H4 (cell line): ENCODE measurements at regions not wholly inside any gene's neighbourhood (a gene's known extent, or its start where the extent isn't known, plus 50 kb on each side); places are given as distances from the start of the nearest gene placed in this dataset.

Experiments
- DNase-seq: peaks from one replicate; pipeline ENCODE4 v3.0.0-alpha.2; 2015; ENCODE audit warnings: low spot score

- no peak for DNase-seq
Measured at GRCh38 chr10:90458571-90458970, 399.3 kb downstream of the HTR7 start.

- no peak for DNase-seq
Measured at GRCh38 chr10:90461437-90462155, 396.2 kb downstream of the HTR7 start.

DNA sequence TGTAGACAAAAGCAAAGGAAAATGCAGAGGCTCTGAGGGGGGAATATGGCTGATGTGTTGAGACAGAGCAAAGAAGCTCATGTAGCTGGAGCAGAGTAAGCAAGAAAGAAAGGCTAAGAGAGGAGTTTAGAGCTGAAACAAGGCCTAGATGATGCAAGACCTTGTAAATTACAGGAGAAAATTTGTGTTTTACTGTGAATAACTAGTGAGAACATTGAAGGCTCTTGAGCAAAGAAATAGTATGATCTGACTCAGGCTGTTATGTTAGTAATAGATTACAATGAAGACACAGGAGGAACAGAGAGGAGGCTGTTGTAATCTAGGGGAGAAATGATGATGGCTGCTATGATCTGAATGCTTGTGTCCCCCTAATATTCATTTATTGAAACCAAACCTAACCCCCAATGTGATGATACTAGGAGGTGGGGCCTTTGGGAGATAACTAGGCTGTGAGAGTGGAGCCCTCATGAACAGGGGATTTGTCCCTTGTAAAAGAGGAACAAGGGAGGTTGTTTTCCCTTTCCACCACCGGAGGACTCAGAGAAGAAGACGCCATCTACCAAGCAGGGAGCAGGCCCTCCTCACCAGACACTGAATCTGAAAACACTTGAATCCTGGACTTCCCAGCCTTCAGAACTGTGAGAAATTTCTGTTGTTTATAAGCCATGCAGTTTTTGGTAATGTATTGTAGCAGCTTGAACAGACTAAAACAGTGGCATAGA is 394.9 kb downstream of the HTR7 start:
- no peak for DNase-seq

GRCh38 chr10:90464329-90464728 is 393.5 kb downstream of the HTR7 start:
- DNase-seq = no peak

DNA sequence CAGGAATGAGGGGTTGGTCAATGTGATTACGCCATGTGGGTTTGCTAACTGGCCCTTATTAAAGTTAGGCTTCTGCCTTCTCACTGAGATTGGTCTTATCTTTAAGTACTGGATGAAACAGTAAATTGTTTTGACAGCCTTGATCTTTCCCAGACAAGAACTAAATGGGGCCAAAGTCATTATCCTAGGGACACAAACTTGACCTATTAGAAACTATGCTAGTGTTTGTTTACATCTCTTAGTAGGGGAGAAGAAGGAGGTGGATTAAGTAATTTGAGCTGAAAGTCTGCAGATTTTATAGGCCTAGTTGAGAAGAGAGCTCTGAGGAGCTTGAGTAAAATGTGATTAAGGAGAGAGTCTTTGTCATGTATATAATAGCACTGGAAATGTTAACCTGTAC is 386.9 kb downstream of the HTR7 start:
- no peak for DNase-seq

DNA sequence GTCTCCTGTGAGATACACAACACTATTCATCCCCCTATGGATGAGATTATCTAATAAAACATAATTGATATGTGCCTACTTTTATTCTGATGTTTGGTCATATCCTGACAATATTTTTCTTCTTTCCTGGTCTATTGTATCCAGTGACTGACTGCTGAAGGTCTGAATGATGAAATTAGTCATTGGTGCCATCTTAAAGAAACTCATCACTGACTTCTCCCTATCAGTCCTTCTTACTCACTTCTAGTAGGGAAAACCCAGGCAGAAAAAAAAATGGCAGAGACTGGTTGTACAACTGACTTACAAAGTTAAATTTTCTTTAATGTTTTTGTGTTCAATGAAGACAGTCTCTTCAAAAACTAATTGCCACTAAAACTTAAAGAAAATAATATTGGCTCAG is 377.4 kb downstream of the HTR7 start:
- no peak for DNase-seq

DNA sequence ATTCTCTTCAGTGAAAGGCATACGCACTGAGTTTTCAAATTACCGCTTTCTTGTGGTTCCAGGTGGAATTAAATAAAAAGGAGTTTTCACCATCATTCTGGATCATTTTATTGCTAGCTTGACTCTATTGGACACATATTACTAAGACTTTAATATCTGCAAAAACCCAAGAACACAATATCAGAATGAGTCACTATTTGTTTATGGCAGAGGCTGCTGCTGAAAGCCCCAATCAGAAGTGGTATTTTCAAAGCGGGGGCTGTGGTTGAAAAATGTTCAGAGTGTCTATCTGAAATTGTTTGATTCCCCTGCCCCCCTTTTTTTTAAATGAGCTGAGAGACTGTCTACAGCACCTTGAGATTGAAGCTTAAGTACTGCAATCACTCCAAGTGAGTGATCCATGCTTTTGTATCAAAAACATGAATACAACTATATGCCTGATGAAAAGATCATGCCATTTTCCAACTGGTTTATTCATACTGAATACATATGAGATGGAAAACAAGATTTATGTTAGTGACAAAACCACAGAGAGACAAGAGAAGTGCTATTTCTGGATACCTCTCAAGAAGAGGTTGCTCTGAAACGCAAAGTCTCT is 376.4 kb downstream of the HTR7 start:
- no peak for DNase-seq

DNA sequence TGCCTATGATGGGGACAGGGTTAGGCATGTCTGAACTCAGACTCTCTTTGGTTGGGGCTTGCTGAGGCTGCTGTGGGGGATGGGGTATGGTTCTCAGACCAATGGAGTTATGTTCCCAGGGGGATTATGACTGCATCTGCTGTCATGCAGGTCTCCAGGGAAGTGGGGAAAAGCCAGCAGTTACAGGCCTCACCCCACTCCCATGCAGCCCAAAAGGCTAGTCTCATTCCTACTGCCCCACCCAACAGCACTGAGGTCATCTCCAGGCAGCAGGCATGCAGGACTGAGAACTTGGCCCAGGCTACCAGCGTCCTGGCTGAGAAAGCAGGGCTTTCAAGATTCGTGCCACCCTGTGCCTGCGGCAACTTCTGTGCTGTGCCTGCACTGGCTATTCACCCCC is 373.3 kb downstream of the HTR7 start:
- no peak for DNase-seq

DNA sequence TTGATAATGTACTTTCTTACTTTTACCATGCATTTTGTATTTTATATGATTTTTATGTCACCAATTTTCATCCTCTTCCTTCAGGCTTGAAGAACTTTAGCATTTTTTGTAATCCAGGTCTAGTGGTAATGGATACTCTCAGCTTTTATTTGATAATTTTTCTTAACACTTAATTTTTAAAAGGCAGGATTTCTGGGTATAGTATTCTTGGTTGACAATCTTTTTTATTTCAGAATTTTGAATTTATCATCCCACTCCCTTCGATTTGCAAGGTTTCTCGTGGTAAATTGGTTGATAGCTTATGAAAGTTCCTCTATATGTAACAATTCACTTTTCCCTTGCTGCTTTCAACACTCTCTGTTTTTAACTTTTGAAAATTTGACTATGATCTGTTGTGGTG is 363.7 kb downstream of the HTR7 start:
- DNase-seq = no peak

GRCh38 chr10:90504172-90504571 is 353.7 kb downstream of the HTR7 start:
- DNase-seq = no peak

- DNase-seq = no peak
Measured at GRCh38 chr10:90526721-90527120, 331.1 kb downstream of the HTR7 start.

GRCh38 chr10:90530521-90530920 is 327.3 kb downstream of the HTR7 start:
- DNase-seq = no peak

- no peak for DNase-seq
Measured at GRCh38 chr10:90557385-90557784, 300.5 kb downstream of the HTR7 start.

DNA sequence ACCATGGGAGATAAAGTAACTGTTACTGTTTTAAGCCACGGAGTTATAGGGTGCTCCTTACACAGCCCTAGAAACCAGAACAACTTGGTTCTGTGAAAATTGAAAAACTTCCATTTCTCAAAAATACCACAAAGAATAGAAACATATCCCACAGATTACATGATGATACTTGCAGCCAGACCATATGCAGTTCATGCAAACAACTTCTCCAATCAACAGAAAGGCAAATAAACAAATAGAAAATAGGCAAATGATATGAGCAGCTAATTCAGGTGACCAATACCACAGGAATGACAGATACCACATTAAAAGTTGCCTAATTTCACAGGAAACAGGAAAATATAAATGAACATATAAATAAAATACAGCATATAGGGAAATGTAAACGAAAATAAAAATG is 297.5 kb downstream of the HTR7 start:
- DNase-seq = peak; percentile 77

- DNase-seq = no peak
Measured at GRCh38 chr10:90561666-90562065, 296.2 kb downstream of the HTR7 start.

DNA sequence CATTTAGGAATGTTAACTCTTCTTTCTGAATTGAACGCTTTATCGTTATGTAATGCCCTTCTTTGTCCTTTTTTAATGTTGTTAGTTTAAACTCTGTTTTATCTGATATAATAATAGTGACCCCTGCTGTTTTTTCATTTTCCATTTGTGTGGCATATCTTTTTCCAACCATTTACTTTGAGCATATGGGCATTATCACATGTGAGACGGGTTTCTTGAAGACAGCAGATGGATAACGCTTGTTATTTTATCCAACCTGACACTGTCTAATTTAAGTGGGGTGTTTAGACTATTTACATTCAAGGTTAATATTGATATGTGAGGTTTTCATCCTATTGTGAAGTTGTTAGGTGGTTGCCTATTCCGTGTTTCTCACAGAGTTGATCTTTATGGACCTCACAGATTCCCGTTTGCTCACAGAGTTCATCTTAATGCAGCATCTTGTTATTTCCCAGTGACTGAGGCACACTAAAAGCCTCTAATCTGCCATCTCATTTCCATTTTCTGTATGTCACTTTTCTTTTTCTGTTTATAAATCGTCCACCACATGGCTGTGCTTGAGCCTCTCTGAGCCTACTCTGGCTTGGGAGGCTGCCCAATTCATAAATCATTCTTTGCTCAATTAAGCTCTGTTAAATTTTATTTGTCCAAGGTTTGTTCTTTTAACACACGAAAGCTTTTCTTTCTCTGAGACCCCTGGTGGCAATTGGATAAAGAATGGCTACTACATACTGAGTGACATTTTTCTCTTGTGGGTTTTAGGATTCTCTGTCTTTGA is 286.2 kb downstream of the HTR7 start:
- DNase-seq = no peak

- DNase-seq = no peak
Measured at GRCh38 chr10:90575125-90575524, 282.7 kb downstream of the HTR7 start.

DNA sequence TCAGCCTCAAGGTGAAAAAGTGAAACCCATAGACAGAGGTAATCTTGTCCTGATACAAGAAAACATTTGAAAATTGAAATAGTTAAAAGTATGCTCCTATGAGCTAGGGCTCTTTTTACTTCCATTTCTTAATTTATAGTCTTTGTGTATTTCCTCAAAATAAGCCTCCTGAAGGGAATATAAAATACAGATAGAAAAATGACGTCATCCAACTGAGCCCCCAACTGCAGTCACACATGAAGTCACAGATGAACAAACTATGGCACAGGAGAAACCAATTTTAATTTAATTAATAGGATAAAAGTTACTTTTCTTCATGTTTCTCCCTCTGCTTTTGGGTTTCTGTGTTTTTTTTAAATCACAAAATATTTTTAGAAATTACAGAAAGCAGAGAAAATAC is 280.3 kb downstream of the HTR7 start:
- DNase-seq = no peak

DNA sequence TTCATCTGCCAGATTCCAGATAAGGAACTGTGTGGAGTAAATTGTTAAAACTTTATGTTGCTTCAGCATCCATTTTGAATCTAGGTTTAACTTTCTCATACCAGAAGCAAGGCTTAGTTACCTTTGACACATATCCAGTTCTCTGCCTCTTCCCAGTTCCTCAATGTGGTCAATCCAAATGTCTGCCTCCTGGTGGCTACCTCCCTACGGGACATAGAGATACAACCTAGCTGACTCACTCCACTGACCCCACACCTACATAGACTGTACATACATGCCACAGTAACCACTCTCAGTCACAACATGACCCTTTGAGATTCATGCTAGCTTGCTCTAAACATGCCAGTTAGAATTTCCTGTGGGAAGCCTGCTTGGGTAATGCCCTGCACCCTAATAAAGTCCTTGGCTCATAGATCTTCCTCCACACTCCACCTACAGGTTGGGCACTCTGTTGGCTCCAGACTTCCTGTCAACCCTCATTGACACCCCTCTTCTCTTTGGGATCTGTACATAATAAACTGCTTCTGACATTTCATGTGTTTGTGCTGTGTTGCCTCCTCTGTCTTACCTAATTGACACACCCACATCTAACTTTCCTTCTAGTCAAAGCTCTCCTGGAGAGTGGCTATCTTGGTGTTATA is 278.1 kb downstream of the HTR7 start:
- peak; percentile 94 for DNase-seq

GRCh38 chr10:90583416-90583815 is 274.4 kb downstream of the HTR7 start:
- DNase-seq = no peak

DNA sequence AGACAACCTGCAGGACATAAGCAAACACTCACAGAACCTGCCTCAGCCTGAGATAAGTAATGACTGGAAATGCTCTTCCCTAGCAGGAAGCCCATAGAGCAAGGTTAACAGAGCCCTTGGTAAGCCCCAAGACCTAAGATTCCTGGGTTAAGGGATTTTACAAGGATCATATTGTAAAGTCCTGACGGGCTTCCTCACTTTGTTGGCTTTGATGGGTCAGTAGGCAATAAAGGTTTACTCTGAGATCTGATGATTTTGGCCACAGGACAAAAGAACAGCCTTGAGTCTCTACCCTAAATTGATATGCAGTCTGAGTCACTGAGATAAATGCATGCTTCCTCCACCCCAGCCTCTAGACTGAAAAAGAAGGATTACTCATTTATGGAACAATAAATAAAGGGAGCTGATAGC is 270.8 kb downstream of the HTR7 start:
- peak; percentile 33 for DNase-seq

GRCh38 chr10:90587561-90587960 is 270.3 kb downstream of the HTR7 start:
- DNase-seq = no peak
